GM21381 (cell line): ENCODE measurements at regions not wholly inside any gene's neighbourhood (a gene's known extent, or its start where the extent isn't known, plus 50 kb on each side); places are given as distances from the start of the nearest gene placed in this dataset.

Experiments
- ATAC-seq: cut with Tn5 transposase; IDR thresholded peaks from one replicate; pipeline ENCODE4 v1.9.1; 2021; ENCODE audit warnings: mild to moderate bottlenecking, moderate library complexity; ENCODE audit not compliant: unreplicated experiment

DNA sequence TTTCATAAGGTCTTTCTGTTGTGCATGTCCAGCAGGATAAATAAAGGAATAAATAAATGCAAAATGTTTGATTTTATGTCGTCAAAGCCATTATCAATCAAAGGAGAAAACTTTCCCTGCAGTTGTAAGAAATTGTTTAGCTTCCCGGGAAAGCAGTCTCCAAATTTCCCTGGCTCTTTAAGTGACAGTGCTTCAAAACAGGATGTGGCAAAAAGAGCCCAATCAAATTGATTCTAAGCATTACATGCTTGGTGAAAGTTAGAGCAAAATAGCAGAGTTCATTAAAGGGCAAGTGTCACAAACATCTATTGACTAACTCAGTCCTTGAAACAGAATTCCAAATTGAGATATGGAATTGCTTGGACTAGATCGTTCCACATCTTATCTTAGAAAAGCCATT, 704.1 kb downstream of the PRELID2 start:
- no peak for ATAC-seq

DNA sequence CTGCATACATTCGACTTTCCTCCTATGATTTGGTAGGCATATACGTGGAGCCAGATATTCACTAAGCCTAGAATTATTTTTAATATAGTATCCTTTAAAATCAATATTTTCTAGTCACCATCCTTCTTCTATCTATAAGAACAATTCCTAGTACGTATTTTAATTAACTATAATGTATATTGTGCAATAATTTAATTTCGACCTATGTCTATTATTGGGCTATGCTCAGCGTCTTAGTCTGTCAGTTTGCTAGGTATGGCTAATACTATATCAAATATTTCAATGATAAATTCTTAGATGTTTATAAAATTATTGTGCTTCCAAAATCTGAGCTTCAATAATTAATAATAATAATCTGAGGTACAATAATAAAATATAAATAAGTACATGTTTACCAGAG, 705.3 kb downstream of the PRELID2 start:
- ATAC-seq = no peak

DNA sequence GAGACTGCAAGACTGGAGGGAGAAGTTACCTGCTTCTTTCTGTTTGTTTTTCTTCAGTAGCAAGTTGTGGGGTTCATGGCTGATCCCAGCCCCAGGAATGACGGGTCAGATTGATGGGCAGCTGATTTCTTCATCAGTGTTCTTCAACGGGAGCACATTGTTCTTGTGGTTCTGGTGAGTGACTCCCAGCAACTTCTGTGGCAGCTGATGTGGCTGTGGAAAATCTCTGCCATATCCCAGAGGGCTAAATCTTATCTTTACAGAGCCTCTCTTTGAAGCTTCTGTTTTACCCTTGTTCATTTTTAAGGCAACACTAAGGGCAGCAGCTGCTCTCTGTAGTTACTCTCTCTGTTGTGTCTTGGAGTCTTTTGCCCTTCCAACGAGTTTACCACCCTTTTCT, 710.3 kb downstream of the PRELID2 start:
- no peak for ATAC-seq

DNA sequence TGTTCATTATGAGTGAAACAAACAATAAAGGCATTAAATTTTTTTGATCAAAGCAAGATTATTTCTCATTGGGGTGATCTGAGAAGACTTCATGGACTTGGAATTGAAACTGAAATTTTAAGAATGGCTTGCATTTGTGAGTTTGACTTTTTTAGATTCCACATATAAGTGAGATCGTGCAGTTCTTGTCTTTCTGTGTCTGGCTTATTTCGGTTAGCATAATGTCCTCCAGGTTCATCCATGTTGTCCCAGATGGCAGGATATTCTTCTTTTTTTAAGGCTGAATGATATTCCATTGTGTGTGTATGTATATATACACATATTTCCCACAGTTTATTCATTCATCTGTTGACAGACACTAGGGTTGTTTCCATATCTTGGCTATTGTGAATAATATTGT, 716.5 kb downstream of the PRELID2 start:
- no peak for ATAC-seq

DNA sequence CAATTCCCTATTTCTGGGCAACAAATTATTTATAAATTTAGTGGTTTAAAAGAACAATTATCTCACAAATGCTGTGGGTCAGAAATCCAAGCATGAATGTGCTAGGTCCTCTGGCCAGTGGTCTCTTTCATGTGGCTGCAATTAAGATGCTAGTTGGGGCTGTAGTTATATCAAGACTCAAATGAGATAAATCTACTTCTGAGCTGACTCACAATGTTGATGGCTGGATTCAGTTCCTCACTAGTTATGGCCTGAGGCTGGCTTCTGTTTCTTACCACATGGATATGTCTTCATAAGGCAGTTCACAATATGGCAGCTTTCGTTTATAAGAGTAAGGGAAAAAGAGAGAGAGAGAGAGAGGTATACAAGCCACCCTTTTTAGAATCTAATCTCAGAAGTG, 717.0 kb downstream of the PRELID2 start:
- no peak for ATAC-seq

GRCh38 chr5:145117285-145117684, 717.9 kb downstream of the PRELID2 start:
- no peak for ATAC-seq

GRCh38 chr5:145111420-145111819, 723.7 kb downstream of the PRELID2 start:
- ATAC-seq = no peak

GRCh38 chr5:145110834-145111233, 724.3 kb downstream of the PRELID2 start:
- ATAC-seq = no peak

DNA sequence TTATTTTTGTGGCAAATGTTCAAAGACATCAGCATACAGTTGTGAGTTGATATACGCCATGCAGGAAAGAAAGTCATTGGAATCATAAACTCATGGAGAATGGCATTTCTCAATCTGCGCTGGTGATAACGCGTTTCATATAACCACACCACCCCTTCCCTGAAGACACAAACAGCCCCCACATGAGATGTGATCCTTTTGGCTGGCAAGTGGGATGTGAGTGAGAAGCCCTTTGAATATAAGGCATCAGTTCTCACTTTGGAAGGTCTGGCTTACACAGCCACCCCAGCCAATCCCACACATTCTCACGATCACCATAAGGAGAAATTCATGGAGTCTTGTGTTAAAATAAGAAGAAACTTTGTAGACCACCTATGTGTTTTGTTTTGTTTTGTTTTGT, 725.0 kb downstream of the PRELID2 start:
- ATAC-seq = no peak

DNA sequence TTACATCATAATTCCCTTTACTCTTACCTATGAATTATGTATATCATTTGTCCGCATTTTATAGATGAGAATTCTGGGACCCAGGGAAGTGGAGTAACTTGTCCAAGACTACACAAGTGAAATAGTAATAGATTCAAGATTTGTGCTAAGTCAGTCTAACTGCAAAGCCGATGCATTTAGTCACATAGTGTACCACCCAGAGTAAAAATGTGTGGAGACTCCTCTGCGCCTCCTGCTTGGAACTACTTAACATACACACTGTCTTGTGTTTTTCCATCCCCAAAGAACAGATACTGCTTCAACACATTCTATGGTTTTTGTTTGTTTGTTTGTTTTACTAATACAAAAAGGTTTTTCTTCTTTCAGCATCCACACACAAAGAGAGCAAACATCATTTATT, 729.8 kb downstream of the PRELID2 start:
- ATAC-seq = no peak

DNA sequence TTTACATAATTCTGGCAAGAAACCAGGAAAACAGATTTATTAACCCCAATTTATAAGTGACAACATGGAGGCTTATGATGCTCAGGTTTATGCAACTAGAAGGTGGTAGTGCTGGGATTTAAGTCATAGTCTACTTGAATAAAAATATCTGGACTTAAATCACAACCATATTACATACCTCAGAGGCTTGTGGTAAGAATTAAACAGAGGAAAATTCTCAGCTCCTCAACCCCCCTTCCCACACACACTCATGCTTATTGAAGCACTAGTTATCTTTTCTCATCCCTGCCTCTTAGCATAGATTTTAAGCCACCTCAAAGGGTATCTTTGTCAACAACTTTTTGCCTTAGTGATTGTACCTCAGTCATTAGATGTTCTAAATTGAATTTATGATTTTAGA, 731.0 kb downstream of the PRELID2 start:
- ATAC-seq = no peak

- no peak for ATAC-seq
Measured at GRCh38 chr5:145101246-145101645, 733.9 kb downstream of the PRELID2 start.

GRCh38 chr5:145090115-145090514, 745.0 kb downstream of the PRELID2 start:
- no peak for ATAC-seq

DNA sequence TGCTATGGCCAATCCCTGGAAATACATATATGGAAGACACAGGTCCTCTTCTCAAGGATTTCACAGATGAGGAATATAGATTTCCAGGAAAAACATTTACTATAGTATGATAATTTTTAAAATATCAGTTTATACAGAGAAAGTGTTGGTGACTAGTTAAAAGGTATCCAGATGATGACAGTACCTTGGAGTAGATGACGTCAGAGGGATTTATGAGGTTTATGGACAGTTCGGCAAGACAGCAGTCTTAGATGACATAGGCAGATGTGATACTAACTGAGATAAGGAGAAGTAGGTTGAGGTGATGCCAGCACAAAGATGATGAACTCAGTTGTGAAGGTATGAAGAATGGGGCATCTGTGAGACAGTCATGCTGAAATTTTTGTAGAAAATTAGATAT, 750.3 kb downstream of the PRELID2 start:
- no peak for ATAC-seq

DNA sequence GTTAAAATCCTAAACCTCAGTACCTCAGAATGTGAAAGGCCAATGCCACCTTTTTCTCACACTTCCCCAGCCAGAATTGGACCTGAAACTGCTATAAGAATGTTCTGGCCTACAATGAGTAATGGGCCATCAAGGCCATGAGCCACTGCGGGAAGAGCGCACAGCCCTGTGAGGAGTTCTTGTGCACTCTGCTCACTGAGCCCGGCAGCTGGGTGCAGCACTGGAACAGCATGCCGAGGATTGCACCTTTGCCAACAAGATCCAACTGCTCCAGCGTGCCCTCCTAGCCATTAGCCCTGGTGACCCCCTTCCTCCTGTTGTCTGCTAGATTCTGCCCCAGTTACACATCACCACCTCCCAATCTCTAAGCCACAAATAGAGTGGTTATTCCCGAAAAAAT, 758.1 kb downstream of the PRELID2 start:
- ATAC-seq = no peak

- no peak for ATAC-seq
Measured at GRCh38 chr5:145076040-145076439, 759.1 kb downstream of the PRELID2 start.

DNA sequence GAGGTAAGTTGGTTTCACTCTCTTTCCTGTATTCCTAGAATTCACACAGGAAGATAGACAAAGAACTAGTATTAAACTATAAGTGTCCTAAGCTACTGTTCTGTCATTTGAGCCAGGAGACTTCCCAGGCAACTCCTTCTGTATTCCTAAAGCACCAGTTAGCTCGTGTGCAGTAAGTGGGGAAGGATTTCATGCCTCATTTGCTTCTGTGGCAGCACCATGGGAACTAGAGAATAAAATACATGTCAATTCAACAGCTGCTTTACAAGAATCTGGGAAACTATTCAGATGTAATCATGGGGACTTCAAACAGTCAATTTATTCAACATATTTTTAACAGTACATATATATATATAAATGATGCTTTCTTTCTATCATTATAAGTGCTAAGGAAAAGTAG, 762.3 kb downstream of the PRELID2 start:
- ATAC-seq = no peak

DNA sequence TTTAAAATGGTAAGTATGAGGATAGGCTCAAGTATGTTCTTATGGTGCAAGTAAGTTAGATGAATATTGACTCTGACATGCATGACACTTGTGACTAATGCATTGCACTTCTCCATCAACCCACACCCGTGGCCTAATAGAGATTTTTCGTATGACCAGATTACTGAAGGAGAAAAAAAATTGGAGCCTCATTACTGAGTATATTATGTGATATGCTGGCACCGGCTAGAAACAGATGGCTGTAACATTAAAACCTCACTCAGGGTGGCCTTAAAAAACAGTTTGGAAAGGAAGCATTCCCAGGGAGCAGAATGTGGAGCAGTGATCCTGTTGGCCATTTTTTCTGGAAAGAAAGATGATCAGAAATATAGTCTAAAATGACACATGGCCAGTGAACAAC, 766.4 kb downstream of the PRELID2 start:
- no peak for ATAC-seq

DNA sequence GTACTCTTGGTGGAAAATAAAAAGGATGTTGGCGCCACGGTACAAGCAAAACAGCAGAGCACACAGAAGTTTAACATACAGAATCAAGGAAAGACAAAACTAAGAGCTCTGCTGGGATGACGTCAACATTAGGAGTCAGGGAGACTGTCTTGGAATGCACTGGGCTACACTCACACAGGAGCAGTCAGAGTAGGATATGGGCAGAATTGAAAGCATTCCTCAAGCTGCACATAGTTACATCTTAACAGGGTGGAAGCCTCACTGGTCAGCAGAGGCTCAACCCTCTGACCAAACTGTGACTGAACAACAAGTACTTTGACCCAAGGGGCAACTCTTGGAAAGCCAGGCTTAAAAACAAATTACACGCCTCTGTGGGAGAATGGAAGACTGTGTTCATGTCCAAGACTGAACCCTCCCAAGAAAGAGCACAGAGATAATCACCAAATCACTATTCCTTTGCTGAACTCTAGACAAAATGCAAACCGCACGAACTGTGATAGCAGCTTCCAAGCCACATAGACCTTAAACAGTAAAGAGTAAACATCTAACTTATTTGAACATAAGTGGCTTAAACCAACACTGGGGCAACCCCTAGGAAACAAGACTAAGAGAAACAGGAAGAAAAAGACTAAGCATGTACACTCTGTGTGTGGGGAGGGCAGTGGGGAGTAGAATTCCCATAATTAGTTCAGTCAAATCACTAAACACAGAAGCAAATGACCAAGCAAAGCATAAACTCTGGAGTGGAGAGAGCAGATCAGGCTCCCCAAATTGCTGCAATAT, 772.7 kb downstream of the PRELID2 start:
- no peak for ATAC-seq

DNA sequence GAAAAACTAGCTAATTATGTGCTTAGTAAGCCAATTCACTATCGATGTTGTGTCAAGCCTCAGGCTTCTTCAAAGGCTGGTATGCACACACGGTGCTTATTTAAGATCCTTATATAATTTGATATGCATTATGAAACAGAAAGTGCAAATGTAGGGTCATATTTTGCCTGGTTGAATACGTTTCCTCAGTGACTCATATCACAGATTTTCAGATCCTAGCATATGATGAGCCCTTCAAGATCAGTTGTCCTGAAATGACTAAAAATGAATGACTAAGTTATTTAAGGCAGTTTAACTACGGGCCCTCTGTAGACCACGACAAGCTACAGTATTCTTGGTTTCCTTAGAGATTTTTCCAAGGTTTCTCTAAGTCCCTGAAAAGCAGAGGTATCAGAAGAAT, 778.3 kb downstream of the PRELID2 start:
- peak; percentile 99 for ATAC-seq

DNA sequence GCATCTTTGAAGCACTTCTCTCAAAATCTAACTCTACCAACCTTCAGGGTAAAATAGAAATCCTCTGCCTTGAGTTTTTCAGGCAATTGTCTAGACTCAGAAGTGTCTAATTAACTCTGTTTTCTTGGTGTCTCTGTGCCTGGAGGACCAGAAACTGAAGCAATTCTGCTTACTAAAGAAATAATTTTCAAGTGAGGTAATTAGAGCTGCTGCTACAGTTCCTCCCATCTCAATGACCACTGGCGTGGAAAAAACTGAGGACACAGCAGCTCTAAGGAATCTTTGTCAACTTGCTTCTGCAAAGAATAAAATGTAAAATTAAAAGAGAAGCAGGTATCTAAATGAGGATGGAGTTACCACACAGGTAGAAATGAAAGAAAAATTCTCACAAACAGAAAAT, 785.0 kb downstream of the PRELID2 start:
- ATAC-seq = no peak

GRCh38 chr5:145044970-145045369, 790.2 kb downstream of the PRELID2 start:
- no peak for ATAC-seq

DNA sequence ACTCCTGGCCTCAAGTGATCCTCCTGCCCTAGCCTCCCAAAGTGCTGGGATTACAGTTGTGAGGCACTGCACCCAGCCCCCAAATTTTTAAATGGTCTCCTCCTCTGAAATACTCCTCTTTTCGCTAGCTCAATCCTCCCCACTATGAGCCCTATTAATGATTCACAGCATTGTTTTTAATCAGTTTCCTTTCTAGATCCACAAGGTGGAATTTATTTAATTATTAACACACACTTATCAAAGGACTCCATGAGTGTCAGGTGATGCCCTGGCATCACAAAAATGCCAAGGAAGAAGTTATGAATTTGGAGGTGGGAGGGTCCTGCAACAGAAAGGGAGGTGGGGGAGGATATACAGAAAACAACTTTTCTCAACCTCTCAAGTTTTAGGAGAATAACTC, 806.5 kb downstream of the PRELID2 start:
- ATAC-seq = no peak
